ENCODE measurements at regions not wholly inside any gene's neighbourhood (a gene's known extent, or its start where the extent isn't known, plus 50 kb on each side); places are given as distances from the start of the nearest gene placed in this dataset.

GRCh38 chr7:47681249-47681810 is 99.4 kb upstream of the TNS3 start:
- no peak overlapping the region for H3K27ac ChIP-seq (ENCODE audit: low read depth, low read length)
- H3K36me3 ChIP-seq (ENCODE audit: control insufficient read depth in 1 of 2, insufficient read depth in 2 of 2, low read length in 2 of 2), result no peaks in the 10 kb centered on the region
- H3K4me3 ChIP-seq (ENCODE audit: low read depth in 1 of 2, low read length in 2 of 2), result no peak overlapping the region
- H3K27me3 ChIP-seq (ENCODE audit: control insufficient read depth in 1 of 2, insufficient read depth in 2 of 2, low read length in 2 of 2), result no peaks in the 10 kb centered on the region
- peaks cover 6 to 7% of the 10 kb centered on the region in 2 donors for H3K9me3 ChIP-seq (ENCODE audit: control insufficient read depth in 1 of 2, low read length in 2 of 2)
- H3K9ac ChIP-seq (ENCODE audit: low read depth in 1 of 2, low read length in 2 of 2), result no peak overlapping the region
- H3K4me1 ChIP-seq (ENCODE audit: control insufficient read depth in 1 of 2, insufficient read depth in 2 of 2, low read length in 2 of 2), result no peaks in the 10 kb centered on the region

GRCh38 chr7:47678641-47679380 is 96.9 kb upstream of the TNS3 start:
- Histone ChIP-seq H3K9ac (ENCODE audit: low read depth in 1 of 2, low read length in 2 of 2) (no peak overlapping the region), H3K4me3 (ENCODE audit: low read depth in 1 of 2, low read length in 2 of 2) (no peak overlapping the region), H3K27ac (ENCODE audit: low read depth, low read length) (no peak overlapping the region), H3K27me3 (ENCODE audit: control insufficient read depth in 1 of 2, insufficient read depth in 2 of 2, low read length in 2 of 2) (no peaks in the 10 kb centered on the region), H3K4me1 (ENCODE audit: control insufficient read depth in 1 of 2, insufficient read depth in 2 of 2, low read length in 2 of 2) (no peaks in the 10 kb centered on the region), H3K36me3 (ENCODE audit: control insufficient read depth in 1 of 2, insufficient read depth in 2 of 2, low read length in 2 of 2) (no peaks in the 10 kb centered on the region), H3K9me3 (ENCODE audit: control insufficient read depth in 1 of 2, low read length in 2 of 2) (peaks cover 6 to 7% of the 10 kb centered on the region in 2 donors)

- Histone ChIP-seq H3K9me3 (ENCODE audit: control insufficient read depth in 1 of 2, low read length in 2 of 2) (peaks cover 6 to 7% of the 10 kb centered on the region in 2 donors), H3K9ac (ENCODE audit: low read depth in 1 of 2, low read length in 2 of 2) (no peak overlapping the region), H3K4me1 (ENCODE audit: control insufficient read depth in 1 of 2, insufficient read depth in 2 of 2, low read length in 2 of 2) (no peaks in the 10 kb centered on the region), H3K27ac (ENCODE audit: low read depth, low read length) (no peak overlapping the region), H3K27me3 (ENCODE audit: control insufficient read depth in 1 of 2, insufficient read depth in 2 of 2, low read length in 2 of 2) (no peaks in the 10 kb centered on the region), H3K36me3 (ENCODE audit: control insufficient read depth in 1 of 2, insufficient read depth in 2 of 2, low read length in 2 of 2) (no peaks in the 10 kb centered on the region), H3K4me3 (ENCODE audit: low read depth in 1 of 2, low read length in 2 of 2) (no peak overlapping the region)
These were observed 95.8 kb upstream of the TNS3 start for GRCh38 chr7:47677664-47678063.

- no peak overlapping the region for H3K4me3 ChIP-seq (ENCODE audit: low read depth in 1 of 2, low read length in 2 of 2)
- no peak overlapping the region for H3K9ac ChIP-seq (ENCODE audit: low read depth in 1 of 2, low read length in 2 of 2)
- no peaks in the 10 kb centered on the region for H3K36me3 ChIP-seq (ENCODE audit: control insufficient read depth in 1 of 2, insufficient read depth in 2 of 2, low read length in 2 of 2)
- H3K27me3 ChIP-seq (ENCODE audit: control insufficient read depth in 1 of 2, insufficient read depth in 2 of 2, low read length in 2 of 2), result no peaks in the 10 kb centered on the region
- peaks cover 6 to 7% of the 10 kb centered on the region in 2 donors for H3K9me3 ChIP-seq (ENCODE audit: control insufficient read depth in 1 of 2, low read length in 2 of 2)
- no peak overlapping the region for H3K27ac ChIP-seq (ENCODE audit: low read depth, low read length)
- no peaks in the 10 kb centered on the region for H3K4me1 ChIP-seq (ENCODE audit: control insufficient read depth in 1 of 2, insufficient read depth in 2 of 2, low read length in 2 of 2)
These were observed 95.2 kb upstream of the TNS3 start for GRCh38 chr7:47677093-47677492.

- Histone ChIP-seq H3K27me3 (ENCODE audit: control insufficient read depth in 1 of 2, insufficient read depth in 2 of 2, low read length in 2 of 2) (no peaks in the 10 kb centered on the region), H3K9ac (ENCODE audit: low read depth in 1 of 2, low read length in 2 of 2) (no peak overlapping the region), H3K4me1 (ENCODE audit: control insufficient read depth in 1 of 2, insufficient read depth in 2 of 2, low read length in 2 of 2) (peaks cover 0 to 5% of the 10 kb centered on the region in 2 donors), H3K36me3 (ENCODE audit: control insufficient read depth in 1 of 2, insufficient read depth in 2 of 2, low read length in 2 of 2) (no peaks in the 10 kb centered on the region), H3K27ac (ENCODE audit: low read depth, low read length) (no peak overlapping the region), H3K4me3 (ENCODE audit: low read depth in 1 of 2, low read length in 2 of 2) (no peak overlapping the region), H3K9me3 (ENCODE audit: control insufficient read depth in 1 of 2, low read length in 2 of 2) (peaks cover 6 to 7% of the 10 kb centered on the region in 2 donors)
These were observed 91.1 kb upstream of the TNS3 start for GRCh38 chr7:47672977-47673381.

GRCh38 chr7:47672271-47672791 is 90.4 kb upstream of the TNS3 start:
- H3K4me1 ChIP-seq (ENCODE audit: control insufficient read depth in 1 of 2, insufficient read depth in 2 of 2, low read length in 2 of 2), result peaks cover 0 to 5% of the 10 kb centered on the region in 2 donors
- H3K27ac ChIP-seq (ENCODE audit: low read depth, low read length), result no peak overlapping the region
- H3K36me3 ChIP-seq (ENCODE audit: control insufficient read depth in 1 of 2, insufficient read depth in 2 of 2, low read length in 2 of 2), result no peaks in the 10 kb centered on the region
- H3K4me3 ChIP-seq (ENCODE audit: low read depth in 1 of 2, low read length in 2 of 2), result no peak overlapping the region
- H3K27me3 ChIP-seq (ENCODE audit: control insufficient read depth in 1 of 2, insufficient read depth in 2 of 2, low read length in 2 of 2), result no peaks in the 10 kb centered on the region
- no peak overlapping the region for H3K9ac ChIP-seq (ENCODE audit: low read depth in 1 of 2, low read length in 2 of 2)
- H3K9me3 ChIP-seq (ENCODE audit: control insufficient read depth in 1 of 2, low read length in 2 of 2), result peaks cover 6 to 7% of the 10 kb centered on the region in 2 donors

- Histone ChIP-seq H3K36me3 (ENCODE audit: control insufficient read depth in 1 of 2, insufficient read depth in 2 of 2, low read length in 2 of 2) (no peaks in the 10 kb centered on the region), H3K9me3 (ENCODE audit: control insufficient read depth in 1 of 2, low read length in 2 of 2) (no peaks in the 10 kb centered on the region), H3K27ac (ENCODE audit: low read depth, low read length) (no peak overlapping the region), H3K4me3 (ENCODE audit: low read depth in 1 of 2, low read length in 2 of 2) (no peak overlapping the region), H3K4me1 (ENCODE audit: control insufficient read depth in 1 of 2, insufficient read depth in 2 of 2, low read length in 2 of 2) (peaks cover 0 to 5% of the 10 kb centered on the region in 2 donors), H3K9ac (ENCODE audit: low read depth in 1 of 2, low read length in 2 of 2) (no peak overlapping the region), H3K27me3 (ENCODE audit: control insufficient read depth in 1 of 2, insufficient read depth in 2 of 2, low read length in 2 of 2) (no peaks in the 10 kb centered on the region)
These were observed 89.4 kb upstream of the TNS3 start for GRCh38 chr7:47671358-47671757.

- Histone ChIP-seq H3K9ac (ENCODE audit: low read depth in 1 of 2, low read length in 2 of 2) (no peak overlapping the region), H3K27me3 (ENCODE audit: control insufficient read depth in 1 of 2, insufficient read depth in 2 of 2, low read length in 2 of 2) (no peaks in the 10 kb centered on the region), H3K27ac (ENCODE audit: low read depth, low read length) (no peak overlapping the region), H3K36me3 (ENCODE audit: control insufficient read depth in 1 of 2, insufficient read depth in 2 of 2, low read length in 2 of 2) (no peaks in the 10 kb centered on the region), H3K4me3 (ENCODE audit: low read depth in 1 of 2, low read length in 2 of 2) (no peak overlapping the region), H3K9me3 (ENCODE audit: control insufficient read depth in 1 of 2, low read length in 2 of 2) (no peaks in the 10 kb centered on the region), H3K4me1 (ENCODE audit: control insufficient read depth in 1 of 2, insufficient read depth in 2 of 2, low read length in 2 of 2) (peaks cover 0 to 5% of the 10 kb centered on the region in 2 donors)
These were observed 88.8 kb upstream of the TNS3 start for GRCh38 chr7:47670729-47671128.

- no peaks in the 10 kb centered on the region for H3K9me3 ChIP-seq (ENCODE audit: control insufficient read depth in 1 of 2, low read length in 2 of 2)
- no peaks in the 10 kb centered on the region for H3K27me3 ChIP-seq (ENCODE audit: control insufficient read depth in 1 of 2, insufficient read depth in 2 of 2, low read length in 2 of 2)
- H3K4me3 ChIP-seq (ENCODE audit: low read depth in 1 of 2, low read length in 2 of 2), result no peak overlapping the region
- peak overlapping the region; percentile 65 for H3K27ac ChIP-seq (ENCODE audit: low read depth, low read length)
- no peaks in the 10 kb centered on the region for H3K36me3 ChIP-seq (ENCODE audit: control insufficient read depth in 1 of 2, insufficient read depth in 2 of 2, low read length in 2 of 2)
- peaks cover 0 to 5% of the 10 kb centered on the region in 2 donors for H3K4me1 ChIP-seq (ENCODE audit: control insufficient read depth in 1 of 2, insufficient read depth in 2 of 2, low read length in 2 of 2)
- H3K9ac ChIP-seq (ENCODE audit: low read depth in 1 of 2, low read length in 2 of 2), result no peak overlapping the region
These were observed 88.0 kb upstream of the TNS3 start for GRCh38 chr7:47669901-47670384.

- Histone ChIP-seq H3K4me1 (ENCODE audit: control insufficient read depth in 1 of 2, insufficient read depth in 2 of 2, low read length in 2 of 2) (peaks cover 0 to 5% of the 10 kb centered on the region in 2 donors), H3K27ac (ENCODE audit: low read depth, low read length) (peak overlapping the region; percentile 65), H3K9ac (ENCODE audit: low read depth in 1 of 2, low read length in 2 of 2) (no peak overlapping the region), H3K27me3 (ENCODE audit: control insufficient read depth in 1 of 2, insufficient read depth in 2 of 2, low read length in 2 of 2) (no peaks in the 10 kb centered on the region), H3K9me3 (ENCODE audit: control insufficient read depth in 1 of 2, low read length in 2 of 2) (no peaks in the 10 kb centered on the region), H3K36me3 (ENCODE audit: control insufficient read depth in 1 of 2, insufficient read depth in 2 of 2, low read length in 2 of 2) (no peaks in the 10 kb centered on the region), H3K4me3 (ENCODE audit: low read depth in 1 of 2, low read length in 2 of 2) (no peak overlapping the region)
These were observed 87.4 kb upstream of the TNS3 start for GRCh38 chr7:47669178-47669891.
